ENCODE measurements at regions not wholly inside any gene's neighbourhood (a gene's known extent, or its start where the extent isn't known, plus 50 kb on each side); places are given as distances from the start of the nearest gene placed in this dataset.

GRCh38 chr6:33931799-33932198 lies 128.0 kb upstream of the MLN start:
- H3K4me3 ChIP-seq (ENCODE audit: low read depth, low read length, poor library complexity, severe bottlenecking) = no peak overlapping the region
- H3F3A ChIP-seq (ENCODE audit: insufficient read depth, low read length) = no peaks in the 10 kb centered on the region
- H3K27me3 ChIP-seq (ENCODE audit: insufficient read depth, low read length) = no peaks in the 10 kb centered on the region
- H3K9ac ChIP-seq (ENCODE audit: low read length) = no peak overlapping the region
- H3K9me3 ChIP-seq (ENCODE audit: low read length) = no peaks in the 10 kb centered on the region
- H3K4me2 ChIP-seq (ENCODE audit: low read length) = no peak overlapping the region
- no peaks in the 10 kb centered on the region for H3K9me2 ChIP-seq (ENCODE audit: low read depth, low read length)
- no peak overlapping the region for H3K27ac ChIP-seq (ENCODE audit: low read depth, low read length, poor library complexity, severe bottlenecking)
- H2AFZ ChIP-seq (ENCODE audit: low read length) = no peak overlapping the region
- no peaks in the 10 kb centered on the region for H4K20me1 ChIP-seq (ENCODE audit: insufficient read depth, low read length)
- H3K36me3 ChIP-seq (ENCODE audit: insufficient read depth, low read length) = no peaks in the 10 kb centered on the region
- H3K79me2 ChIP-seq (ENCODE audit: insufficient read depth, low read length) = no peaks in the 10 kb centered on the region
- H3K4me1 ChIP-seq (ENCODE audit: insufficient read depth, low read length, severe bottlenecking) = no peaks in the 10 kb centered on the region
- TF ChIP-seq EZH2 (IDR thresholded peaks at IDR 0.05; ENCODE audit: borderline replicate concordance, low read length) (no peak), CTCF (IDR thresholded peaks at IDR 0.05; ENCODE audit: low read length) (no peak)

GRCh38 chr6:33929575-33930288 lies 125.9 kb upstream of the MLN start:
- H3K36me3 ChIP-seq (ENCODE audit: insufficient read depth, low read length) = no peaks in the 10 kb centered on the region
- H3K9ac ChIP-seq (ENCODE audit: low read length) = no peak overlapping the region
- no peaks in the 10 kb centered on the region for H3K9me3 ChIP-seq (ENCODE audit: low read length)
- H2AFZ ChIP-seq (ENCODE audit: low read length) = no peak overlapping the region
- no peaks in the 10 kb centered on the region for H4K20me1 ChIP-seq (ENCODE audit: insufficient read depth, low read length)
- no peaks in the 10 kb centered on the region for H3K79me2 ChIP-seq (ENCODE audit: insufficient read depth, low read length)
- H3K4me1 ChIP-seq (ENCODE audit: insufficient read depth, low read length, severe bottlenecking) = no peaks in the 10 kb centered on the region
- no peak overlapping the region for H3K27ac ChIP-seq (ENCODE audit: low read depth, low read length, poor library complexity, severe bottlenecking)
- TF ChIP-seq CTCF (IDR thresholded peaks at IDR 0.05; ENCODE audit: low read length) (no peak), EZH2 (IDR thresholded peaks at IDR 0.05; ENCODE audit: borderline replicate concordance, low read length) (no peak)
- H3K9me2 ChIP-seq (ENCODE audit: low read depth, low read length) = no peaks in the 10 kb centered on the region
- H3K4me2 ChIP-seq (ENCODE audit: low read length) = no peak overlapping the region
- H3F3A ChIP-seq (ENCODE audit: insufficient read depth, low read length) = no peaks in the 10 kb centered on the region
- H3K4me3 ChIP-seq (ENCODE audit: low read depth, low read length, poor library complexity, severe bottlenecking) = no peak overlapping the region
- H3K27me3 ChIP-seq (ENCODE audit: insufficient read depth, low read length) = 0 out of 2 replicates have a peak, but pooled peaks cover 5% of the 10 kb centered on the region

GRCh38 chr6:33927616-33928015 lies 123.8 kb upstream of the MLN start:
- no peaks in the 10 kb centered on the region for H3K36me3 ChIP-seq (ENCODE audit: insufficient read depth, low read length)
- 0 out of 2 replicates have a peak, but pooled peaks cover 8% of the 10 kb centered on the region for H3K27me3 ChIP-seq (ENCODE audit: insufficient read depth, low read length)
- H3F3A ChIP-seq (ENCODE audit: insufficient read depth, low read length) = no peaks in the 10 kb centered on the region
- no peaks in the 10 kb centered on the region for H3K79me2 ChIP-seq (ENCODE audit: insufficient read depth, low read length)
- H2AFZ ChIP-seq (ENCODE audit: low read length) = no peak overlapping the region
- no peak overlapping the region for H3K4me3 ChIP-seq (ENCODE audit: low read depth, low read length, poor library complexity, severe bottlenecking)
- no peaks in the 10 kb centered on the region for H3K9me3 ChIP-seq (ENCODE audit: low read length)
- no peaks in the 10 kb centered on the region for H3K4me1 ChIP-seq (ENCODE audit: insufficient read depth, low read length, severe bottlenecking)
- no peak overlapping the region for H3K27ac ChIP-seq (ENCODE audit: low read depth, low read length, poor library complexity, severe bottlenecking)
- H3K9ac ChIP-seq (ENCODE audit: low read length) = no peak overlapping the region
- no peak for TF ChIP-seq CTCF (IDR thresholded peaks at IDR 0.05; ENCODE audit: low read length)
- TF ChIP-seq EZH2 (IDR thresholded peaks at IDR 0.05; ENCODE audit: borderline replicate concordance, low read length) = no peak
- H3K4me2 ChIP-seq (ENCODE audit: low read length) = no peak overlapping the region
- H3K9me2 ChIP-seq (ENCODE audit: low read depth, low read length) = no peaks in the 10 kb centered on the region
- no peaks in the 10 kb centered on the region for H4K20me1 ChIP-seq (ENCODE audit: insufficient read depth, low read length)

Measured in OCI-LY1 (cell line).